AG08396 (cell line): ENCODE measurements at regions not wholly inside any gene's neighbourhood (a gene's known extent, or its start where the extent isn't known, plus 50 kb on each side); places are given as distances from the start of the nearest gene placed in this dataset.

ENCODE experiments used
- DNase-seq: peaks from one replicate; pipeline ENCODE4 v3.0.0; 2012; ENCODE audit warnings: low spot score, mixed read lengths

DNA sequence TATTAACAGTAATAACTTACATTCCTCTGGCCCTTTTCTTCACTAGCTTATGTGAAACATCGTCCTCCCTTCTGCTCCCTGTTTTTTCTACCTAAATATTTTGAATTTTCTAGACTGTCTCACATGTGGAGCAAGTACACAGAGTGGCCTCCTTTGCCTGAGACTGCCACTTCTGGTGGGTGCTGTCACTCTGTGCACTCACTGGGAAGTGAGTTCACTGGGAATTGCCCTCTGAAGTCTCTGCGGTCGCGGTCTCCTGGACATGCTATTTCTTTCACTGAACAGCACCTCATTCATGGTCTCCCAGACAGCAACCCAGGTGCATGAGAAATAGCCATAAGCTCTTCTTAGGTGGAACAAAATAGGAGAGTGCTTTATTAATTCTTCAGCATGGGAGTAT lies 1179.7 kb upstream of the ADGRL3 start:
- DNase-seq, result no peak

- no peak for DNase-seq
Measured at GRCh38 chr4:60033826-60034225, 1166.3 kb upstream of the ADGRL3 start.

GRCh38 chr4:60034361-60034760 lies 1165.8 kb upstream of the ADGRL3 start:
- DNase-seq, result no peak

DNA sequence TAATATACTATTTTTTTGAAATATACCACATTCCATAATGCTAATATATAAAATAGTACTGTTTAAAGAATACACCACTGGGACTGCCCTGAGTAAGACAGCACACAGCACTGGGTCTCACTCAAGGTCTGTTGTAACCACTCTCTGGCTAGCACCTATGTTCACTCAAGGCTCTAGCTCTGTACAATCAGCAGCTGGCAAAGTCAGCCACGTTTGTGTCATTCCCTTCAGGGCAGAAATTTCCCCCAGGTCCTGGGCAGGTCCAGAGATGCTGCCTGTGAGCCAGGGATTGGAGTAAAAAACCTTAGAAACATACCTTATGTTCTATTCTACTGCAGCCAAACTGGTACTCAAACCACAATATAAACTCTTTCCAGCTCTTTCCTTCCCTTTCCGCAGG lies 1160.2 kb upstream of the ADGRL3 start:
- no peak for DNase-seq

DNA sequence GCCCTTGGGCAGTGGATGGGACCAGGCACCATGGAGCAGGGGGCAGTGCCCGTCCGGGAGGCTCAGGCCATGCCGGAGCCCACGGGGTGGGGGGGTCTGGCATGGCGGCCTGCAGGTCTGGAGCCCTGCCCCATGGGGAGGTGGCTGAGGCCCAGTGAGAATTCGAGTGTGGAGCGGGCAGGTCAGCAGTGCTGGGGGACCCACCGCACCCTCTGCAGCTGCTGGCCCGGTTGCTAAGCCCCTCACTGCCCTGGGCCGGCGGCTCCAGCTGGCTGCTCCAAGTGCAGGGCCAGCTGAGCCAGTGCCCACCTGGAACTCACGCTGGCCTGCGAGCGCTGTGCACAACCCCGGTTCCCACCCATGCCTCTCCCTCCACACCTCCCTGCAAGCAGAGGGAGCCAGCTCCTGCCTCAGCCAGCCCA lies 1157.9 kb upstream of the ADGRL3 start:
- DNase-seq, result no peak

DNA sequence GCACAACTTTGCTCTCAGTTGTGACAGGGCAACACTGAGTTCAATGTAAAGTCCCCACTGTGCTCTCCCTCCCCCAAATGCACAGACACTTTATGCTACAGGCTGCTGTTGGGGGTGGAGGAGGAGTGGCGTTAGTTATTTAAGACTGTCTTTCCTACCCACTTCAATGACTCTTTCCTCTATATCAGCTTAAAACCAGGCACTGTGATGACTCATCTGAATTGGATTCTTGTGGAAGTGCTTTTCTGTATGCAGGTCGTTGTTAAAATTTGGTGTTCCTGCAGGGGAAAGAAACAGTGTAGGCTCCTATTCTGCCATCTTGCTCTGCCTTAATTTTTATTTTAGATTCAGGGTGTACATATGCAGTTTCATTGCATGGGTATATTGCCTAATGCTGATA lies 1157.2 kb upstream of the ADGRL3 start:
- DNase-seq, result no peak

DNA sequence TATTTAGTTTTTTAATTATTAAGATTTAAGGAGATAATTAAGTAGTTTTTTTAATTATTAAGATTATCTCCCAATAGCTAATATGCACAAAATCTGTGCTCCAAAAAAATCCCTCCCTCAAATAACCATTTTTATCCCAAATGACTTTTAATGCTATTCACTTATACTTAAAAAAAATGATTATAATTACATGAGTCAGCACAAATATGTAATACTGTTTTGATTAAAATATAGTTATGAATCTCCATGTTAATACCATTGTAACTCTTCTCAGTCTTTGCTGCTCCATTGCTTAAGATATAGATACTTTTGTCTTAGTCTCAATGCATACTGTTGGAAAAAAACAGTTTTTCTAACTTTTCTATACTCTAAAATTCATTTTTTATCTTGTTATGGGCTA lies 1121.1 kb upstream of the ADGRL3 start:
- no peak for DNase-seq

GRCh38 chr4:60081839-60082238 lies 1118.3 kb upstream of the ADGRL3 start:
- DNase-seq, result no peak

- no peak for DNase-seq
Measured at GRCh38 chr4:60088807-60089486, 1111.2 kb upstream of the ADGRL3 start.

GRCh38 chr4:60089546-60090273 lies 1110.4 kb upstream of the ADGRL3 start:
- no peak for DNase-seq

- DNase-seq, result no peak
Measured at GRCh38 chr4:60096676-60097075, 1103.5 kb upstream of the ADGRL3 start.

GRCh38 chr4:60116592-60116991 lies 1083.5 kb upstream of the ADGRL3 start:
- no peak for DNase-seq

DNA sequence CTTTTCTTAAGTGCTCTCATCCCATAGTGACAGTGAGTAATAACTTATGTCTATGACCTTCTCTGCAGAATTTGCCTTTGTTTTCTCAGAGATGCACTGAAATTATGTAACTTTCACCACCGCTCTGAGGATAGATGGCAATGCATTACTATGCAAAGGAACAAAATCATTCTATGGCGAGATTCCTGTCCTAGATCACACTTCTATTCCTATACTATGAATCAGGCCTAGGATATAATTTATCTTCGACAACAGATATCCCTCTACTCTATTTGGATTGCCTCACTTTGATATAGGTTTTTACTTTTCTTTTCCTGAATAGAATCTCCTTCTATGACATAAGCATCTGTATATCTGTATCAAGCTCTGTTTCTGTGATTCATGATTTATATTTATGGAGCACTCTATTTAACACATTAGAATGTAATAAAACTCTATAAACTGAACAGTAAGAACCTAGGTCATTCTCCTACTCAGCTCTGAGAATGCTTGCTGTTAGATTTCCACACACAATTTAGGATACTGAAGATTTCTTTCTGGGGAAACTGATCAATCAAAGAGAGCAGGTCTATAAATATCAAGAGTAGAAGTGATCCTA lies 1082.3 kb upstream of the ADGRL3 start:
- DNase-seq, result no peak

DNA sequence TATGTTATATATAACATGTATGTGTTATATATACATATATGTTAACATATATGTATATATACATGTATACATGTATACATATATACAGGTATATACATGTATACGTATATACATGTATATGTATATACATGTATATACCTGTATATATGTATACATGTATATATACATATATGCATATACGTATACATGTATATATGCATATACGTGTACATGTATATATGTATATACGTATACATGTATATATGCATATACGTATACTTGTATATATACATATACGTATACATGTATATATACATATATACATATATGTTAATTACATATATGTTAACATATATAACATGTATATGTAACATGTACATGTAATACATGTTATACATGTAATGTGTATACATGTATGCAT lies 1077.3 kb upstream of the ADGRL3 start:
- DNase-seq, result no peak

- DNase-seq, result no peak
Measured at GRCh38 chr4:60128888-60129287, 1071.2 kb upstream of the ADGRL3 start.

DNA sequence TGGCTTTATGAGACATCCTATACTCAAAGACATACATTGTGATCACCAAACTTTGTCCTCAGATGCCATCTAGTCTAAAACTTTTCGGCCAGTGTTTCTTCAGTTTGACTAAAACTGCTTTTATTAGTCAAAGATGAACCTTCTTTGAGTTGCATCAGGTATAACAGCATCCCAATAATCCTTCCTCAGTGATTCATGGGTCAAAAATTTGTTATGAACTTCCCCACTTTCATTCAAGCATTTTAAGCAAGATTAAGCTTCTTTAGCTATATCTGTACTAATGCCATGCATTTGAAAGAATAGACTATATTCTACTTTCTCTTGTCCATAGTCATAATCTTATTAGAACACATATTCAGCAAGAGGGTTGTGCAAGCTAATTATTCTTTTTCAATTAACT lies 1070.4 kb upstream of the ADGRL3 start:
- no peak for DNase-seq

- no peak for DNase-seq
Measured at GRCh38 chr4:60133375-60133774, 1066.8 kb upstream of the ADGRL3 start.

DNA sequence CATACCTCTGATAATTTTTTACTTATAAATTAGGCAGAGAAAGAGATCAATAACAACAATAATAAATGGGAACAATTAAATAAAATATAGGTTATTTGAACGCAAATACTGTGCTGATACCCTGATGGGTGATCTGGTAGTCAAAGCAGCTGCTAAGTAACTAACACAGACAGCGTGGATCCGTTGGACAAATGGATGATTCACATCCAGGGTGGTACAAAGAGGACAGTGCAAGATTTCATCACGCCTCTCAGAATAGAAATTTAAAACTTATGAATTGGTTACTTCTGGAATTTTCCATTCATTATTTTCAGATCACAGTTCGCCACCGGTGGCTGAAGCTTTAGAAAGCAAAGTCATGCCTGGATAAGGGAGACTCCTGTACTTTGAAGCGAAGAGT lies 1066.0 kb upstream of the ADGRL3 start:
- DNase-seq, result no peak

- no peak for DNase-seq
Measured at GRCh38 chr4:60155088-60155487, 1045.0 kb upstream of the ADGRL3 start.

- no peak for DNase-seq
Measured at GRCh38 chr4:60173103-60173502, 1027.0 kb upstream of the ADGRL3 start.

- no peak for DNase-seq
Measured at GRCh38 chr4:60173718-60174117, 1026.4 kb upstream of the ADGRL3 start.

GRCh38 chr4:60175241-60175640 lies 1024.9 kb upstream of the ADGRL3 start:
- DNase-seq, result no peak

DNA sequence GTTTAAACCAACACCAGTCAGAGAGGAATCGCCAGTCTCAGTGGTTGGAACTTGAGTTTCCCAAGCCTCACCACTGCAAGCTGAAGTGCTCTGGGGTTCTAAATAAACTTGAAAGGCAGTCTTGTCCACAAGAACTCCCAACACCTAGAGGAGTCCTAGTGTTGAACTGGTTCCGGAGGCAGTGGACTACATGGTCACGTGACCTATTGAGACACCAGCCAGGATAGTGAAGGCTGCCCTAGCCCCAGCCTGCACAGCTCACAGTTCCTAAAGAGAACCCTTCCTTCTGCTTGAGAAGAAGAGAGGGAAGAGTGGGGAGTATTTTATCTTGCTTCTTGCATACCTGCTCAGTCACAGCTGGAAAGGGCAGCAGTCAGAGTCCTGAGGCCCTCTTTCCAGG lies 1012.7 kb upstream of the ADGRL3 start:
- no peak for DNase-seq

- no peak for DNase-seq
Measured at GRCh38 chr4:60189286-60189685, 1010.8 kb upstream of the ADGRL3 start.
